Stimulated activated CD4-positive, alpha-beta T cell treated with anti-CD3 and anti-CD28 coated beads, Interleukin-2, amount 100 ng/mL, for 24 hours (primary cell): ENCODE measurements at regions not wholly inside any gene's neighbourhood (a gene's known extent, or its start where the extent isn't known, plus 50 kb on each side); places are given as distances from the start of the nearest gene placed in this dataset.
"Not testable (repeated sequence)": the region's sequence is repeated elsewhere in the genome, so short reads cannot be mapped to it uniquely, and the experiment has no call there.

ENCODE experiments used
- DNase-seq, 2 donors: peaks; one replicate each; pipeline ENCODE4 v3.0.0-alpha.2; 2020

DNA sequence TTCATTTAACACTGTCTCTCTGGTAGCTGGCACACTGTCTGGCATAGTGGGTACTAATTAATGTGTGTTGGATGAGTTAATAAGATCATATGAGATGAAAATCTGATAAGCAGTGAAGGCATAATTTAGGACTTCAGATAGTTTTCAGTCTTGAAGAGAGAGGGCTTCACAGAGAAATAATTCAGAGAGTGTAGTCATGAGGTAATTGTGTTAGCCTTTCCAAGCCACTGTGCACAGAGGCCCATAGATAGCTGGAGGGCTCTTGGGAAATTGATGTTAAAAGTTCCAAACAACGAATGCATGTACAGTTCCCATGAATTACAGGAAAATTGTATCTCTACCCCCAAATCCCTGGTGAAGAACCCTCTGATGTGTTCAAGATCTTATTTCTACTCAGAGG lies 133.8 kb upstream of the HMGA2 start:
- no peak for DNase-seq

DNA sequence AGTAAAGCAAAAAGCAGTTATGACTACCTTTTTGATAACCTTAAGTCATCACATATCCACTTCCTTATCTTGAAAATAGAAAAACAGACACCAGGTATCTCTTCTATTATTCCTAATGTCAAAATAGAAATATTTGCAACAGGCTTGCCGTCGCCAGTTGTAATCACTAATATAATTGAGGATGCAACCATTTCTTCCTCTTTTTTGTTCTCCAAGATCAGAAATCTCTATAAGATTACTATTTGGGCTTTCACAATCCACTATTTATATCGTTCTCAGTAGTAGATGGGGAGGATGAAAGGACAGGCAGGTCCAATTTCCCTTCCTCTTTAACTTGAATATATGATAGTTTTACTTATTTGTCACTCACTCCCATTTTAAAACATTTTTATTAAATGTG lies 130.2 kb upstream of the HMGA2 start:
- no peak for DNase-seq

DNA sequence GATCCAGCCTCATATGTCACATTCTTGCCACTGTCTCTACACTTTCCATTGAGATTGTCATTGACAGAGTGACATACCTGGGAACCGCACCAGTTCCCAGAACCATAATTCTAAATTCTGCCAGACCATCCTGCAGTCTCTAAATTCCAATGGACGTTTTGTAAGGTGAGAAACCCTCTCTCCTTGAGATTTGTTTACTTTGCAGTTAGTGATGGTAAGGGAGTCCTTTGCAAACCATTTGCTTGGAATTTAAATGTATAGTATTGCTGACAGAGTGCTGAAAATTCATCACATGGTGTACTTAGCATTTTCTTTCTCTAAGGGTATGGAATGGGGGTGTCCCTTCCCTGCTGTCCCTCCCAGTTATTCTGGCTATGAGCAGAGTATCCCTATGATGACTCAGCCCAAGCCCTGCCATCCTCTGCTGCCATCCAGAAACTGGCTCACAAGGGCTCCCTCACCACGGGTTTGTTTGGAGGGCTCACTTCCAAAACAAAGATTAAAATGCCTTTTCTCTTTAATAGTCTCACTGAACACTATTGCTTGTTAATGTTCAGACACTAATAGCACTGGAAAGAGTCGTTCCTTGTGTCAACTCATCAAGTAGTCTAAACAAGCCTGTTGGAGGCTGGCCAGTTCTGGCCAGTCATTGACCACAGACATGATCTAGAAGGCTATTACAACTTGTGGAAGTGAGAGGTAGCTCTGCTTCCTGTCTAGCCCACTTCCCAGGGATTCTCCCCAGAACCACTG lies 129.0 kb upstream of the HMGA2 start:
- DNase-seq = no peak

DNA sequence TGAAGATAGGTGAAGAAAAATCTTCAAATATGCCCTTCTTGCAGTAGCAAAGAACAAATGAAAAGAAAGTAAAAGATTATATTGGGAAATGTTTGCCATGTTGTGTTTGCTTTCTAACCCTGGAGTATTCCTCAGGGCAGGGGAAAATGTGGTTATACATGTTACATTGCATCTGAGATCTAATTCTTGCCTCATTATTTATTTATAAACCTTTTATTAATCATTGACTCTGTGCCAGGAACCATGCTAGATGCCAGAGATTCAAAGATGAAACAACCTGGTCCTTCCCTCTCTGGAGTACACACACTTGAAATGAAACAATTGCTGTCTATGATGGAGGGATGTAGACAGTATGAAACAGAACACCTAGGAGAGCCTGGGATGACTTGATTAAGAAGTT lies 128.1 kb upstream of the HMGA2 start:
- DNase-seq = no peak

DNA sequence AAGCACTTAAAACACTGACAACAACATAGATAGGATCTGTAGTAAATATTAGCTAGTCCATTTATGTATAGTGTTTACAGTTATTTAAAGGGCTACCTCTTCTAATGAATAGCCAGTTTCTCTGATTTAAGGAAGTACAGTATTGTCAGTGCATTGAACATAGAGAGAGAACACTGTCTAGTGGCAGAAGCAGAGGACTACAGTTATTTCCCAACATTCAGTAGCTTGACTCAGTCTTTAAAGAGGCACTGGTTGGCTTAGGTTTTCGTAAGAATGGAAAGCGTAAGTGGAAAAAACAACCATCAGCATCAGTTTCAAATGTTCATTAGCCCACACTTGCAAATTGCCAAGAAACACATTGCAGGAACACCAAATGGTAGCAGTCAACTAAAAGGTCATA lies 125.0 kb upstream of the HMGA2 start:
- DNase-seq = no peak

DNA sequence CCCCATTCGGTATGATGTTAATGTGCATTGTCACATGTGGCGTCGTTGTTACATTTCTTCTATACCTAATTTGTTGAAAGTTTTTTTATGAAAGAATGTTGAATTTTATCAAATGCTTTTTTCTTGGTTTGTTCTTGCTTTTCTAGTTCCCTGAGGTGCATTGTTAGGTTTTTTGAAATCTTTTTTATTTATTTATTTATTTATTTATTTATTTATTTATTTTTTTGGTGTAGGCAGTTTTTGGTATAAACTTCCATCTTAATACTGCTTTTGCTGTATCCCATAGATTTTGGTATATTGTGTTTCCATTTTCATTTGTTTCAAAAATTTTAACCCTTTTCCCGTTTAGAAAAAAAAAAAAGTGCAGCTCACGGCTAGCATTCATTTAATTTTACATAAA lies 121.1 kb upstream of the HMGA2 start:
- no peak for DNase-seq

DNA sequence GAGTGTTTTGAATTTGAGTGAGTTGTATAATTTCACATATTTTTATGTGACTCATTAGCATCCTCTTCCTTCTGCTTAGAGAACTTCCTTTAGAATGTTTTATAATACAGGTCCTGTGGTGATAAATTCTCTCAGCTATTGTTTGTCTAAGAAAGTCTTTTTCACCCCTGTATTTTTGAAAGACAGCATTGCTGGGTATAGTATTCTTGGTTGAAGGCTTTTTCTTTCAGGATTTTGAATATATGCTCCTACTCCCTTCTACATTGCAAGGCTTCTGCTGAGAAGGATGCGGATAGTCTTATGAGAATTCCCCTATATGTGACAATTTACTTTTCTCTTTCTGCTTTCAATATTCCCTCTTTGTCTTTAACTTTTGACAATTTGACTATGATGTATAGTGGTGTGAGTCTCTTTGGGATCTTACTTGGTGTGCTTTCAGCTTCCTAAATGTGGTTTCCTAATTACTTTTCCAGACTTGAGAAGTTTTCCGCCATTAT lies 118.9 kb upstream of the HMGA2 start:
- DNase-seq = no peak

DNA sequence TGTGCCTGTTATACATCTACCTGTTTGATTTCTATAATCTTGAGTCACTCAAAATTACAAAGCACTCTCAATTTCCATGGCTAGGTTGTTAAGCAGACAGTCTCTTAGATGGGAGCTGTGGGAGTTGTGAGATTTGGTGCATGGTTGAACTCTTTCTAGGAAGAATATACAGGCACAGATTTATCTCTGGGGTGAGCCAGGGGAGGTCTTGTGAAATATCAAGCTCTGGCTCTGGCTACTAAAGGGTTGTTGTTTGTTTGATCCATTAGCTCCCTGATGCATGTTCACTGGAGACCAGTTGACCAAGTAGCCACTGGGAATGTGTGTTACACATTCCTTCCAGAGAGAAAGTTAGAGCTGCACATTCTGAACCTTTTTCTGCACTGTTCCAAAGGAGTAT lies 117.2 kb upstream of the HMGA2 start:
- DNase-seq = no peak

DNA sequence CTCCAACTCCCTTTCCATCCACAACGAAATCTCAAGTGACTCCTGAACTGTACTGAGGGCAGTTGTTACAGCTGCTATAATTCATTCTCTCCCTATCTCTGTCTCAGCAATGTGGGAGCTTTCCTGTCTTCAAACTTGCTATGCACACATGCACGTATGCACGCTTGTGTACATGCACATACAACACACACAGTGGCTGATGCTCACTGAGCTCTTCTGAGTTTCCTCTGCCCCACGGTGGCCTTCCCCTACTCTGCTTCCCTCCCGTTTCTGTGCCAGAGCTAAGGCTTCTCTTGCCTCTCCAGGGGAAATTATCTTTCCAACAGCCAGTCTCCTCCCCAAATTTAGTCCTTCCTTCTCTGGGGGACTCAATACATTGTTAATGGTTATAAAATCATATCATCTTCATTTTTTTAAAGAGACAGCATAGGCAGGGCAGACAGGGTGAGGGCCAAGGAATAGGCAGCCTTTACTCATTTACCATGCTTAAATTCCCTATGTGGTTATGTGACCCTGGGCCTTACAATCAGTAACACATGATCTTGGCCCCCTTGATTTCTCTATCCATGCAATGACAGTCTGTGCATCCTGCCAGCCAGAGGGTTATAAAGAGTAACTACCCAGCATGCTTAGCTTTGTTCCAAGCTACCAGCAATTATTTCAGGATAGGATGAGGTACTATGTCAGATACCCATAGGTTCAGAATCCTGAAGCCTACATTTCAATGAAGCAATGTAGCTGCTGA lies 111.9 kb upstream of the HMGA2 start:
- DNase-seq = no peak

DNA sequence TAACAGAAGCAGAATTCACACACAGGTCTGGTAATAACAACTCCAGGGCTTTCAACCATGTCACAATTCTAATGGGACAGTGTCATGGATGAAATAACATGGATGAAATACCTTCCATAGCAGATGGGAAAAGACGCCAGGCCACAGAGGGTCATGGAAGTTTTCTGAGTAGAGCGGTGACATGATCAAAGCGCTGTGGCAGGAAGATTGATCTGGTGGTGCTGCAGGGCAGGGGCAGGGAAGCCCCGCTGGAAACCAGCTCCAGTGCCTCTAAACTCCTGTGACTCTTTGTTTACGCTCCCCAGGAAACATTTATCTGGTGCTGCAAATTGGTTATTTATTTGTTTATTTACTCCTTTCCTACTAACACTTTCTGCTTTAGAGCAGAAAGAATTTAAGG lies 108.3 kb upstream of the HMGA2 start:
- no peak for DNase-seq

DNA sequence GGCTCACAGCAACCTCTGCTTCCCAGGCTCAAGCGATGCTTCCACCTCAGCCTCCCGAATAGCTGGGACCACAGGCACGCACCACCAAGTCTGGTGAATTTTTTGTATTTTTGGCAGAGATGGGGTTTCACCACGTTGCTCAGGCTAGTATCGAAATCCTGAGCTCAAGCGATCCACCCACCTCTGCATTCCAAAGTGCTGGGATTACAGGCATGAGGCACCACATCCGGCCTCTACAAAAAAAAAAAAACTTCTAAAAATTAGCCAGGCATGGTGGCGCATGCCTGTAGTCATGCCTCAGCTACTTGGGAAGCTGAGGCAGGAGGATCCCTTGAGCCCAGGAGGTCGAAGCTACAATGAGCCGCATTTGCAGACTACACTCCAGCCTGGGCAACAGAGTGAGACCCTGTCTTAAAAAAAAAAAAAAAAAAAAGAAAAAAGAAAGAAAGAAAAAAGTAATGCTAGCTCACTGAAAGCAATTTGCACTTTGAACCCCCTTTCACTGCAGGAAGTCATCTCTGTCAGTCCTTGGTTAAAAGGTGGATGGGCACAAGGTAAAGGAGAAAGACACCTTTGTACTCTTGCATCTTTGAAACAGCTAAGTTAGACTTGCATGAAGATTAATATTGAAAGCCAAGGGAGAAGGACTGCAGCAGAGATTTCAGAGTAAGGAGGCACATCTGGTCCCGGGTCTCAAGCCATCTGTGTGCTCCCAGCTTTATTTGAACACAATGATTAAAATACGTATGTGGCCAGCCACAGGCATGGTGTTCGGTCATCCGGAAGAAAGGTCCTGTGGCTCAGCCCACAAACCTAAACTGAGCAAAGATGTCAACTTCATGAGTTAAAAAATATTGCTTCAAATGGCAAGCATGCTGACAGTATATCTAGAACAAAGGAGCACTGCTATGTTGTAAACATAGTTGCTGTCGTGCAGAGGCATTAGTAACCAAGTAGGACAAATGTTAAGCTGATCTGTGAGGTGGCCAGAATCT lies 103.8 kb upstream of the HMGA2 start:
- DNase-seq = no peak

DNA sequence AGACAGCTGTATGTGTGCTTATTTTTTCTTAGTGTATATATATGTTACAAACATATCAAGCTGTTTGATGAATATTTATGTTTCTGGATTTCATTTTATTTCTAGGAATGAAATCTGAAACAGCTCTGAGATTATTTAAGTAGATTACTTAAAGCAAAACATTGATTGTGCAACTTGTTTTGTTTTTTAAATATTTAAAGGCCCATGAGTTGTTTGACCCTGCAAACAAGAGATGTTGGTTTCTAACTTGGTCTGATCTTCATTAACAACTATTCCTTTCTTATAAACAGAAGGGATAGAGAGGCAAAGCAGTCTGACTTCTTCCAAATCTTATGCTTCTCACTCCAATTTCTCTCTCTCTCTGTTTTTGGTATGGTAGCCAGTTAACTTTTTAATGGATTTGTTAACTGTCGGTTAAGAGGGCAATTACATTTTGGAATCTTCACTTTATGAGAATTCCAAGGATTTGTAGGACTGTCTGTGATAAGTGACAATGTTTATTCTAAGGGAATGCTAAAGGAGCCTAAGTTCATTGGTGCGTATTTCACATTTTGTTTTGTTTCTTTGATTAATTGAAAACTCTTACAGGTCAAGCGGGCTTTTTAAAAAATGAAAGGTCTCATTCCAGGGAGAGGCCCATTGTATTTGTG lies 102.6 kb upstream of the HMGA2 start:
- no peak for DNase-seq

DNA sequence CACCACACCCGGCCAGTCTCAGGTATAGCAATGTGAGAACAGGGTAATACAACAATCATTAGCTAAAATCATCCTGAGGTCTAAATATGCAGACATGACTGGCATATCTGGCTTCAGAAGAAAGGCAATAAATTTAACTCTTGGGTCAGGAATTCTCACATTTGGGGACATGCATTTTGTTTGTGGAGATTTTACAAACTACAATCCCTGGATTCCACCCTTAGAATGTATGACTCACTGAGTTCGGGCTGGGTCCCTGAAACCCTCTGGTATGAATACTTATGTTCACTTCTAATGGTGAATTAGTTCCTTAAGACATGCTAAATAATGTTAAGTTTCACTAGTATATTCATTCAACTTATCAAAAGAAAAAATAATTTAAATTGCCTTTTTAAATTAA lies 98.9 kb upstream of the HMGA2 start:
- DNase-seq = no peak

DNA sequence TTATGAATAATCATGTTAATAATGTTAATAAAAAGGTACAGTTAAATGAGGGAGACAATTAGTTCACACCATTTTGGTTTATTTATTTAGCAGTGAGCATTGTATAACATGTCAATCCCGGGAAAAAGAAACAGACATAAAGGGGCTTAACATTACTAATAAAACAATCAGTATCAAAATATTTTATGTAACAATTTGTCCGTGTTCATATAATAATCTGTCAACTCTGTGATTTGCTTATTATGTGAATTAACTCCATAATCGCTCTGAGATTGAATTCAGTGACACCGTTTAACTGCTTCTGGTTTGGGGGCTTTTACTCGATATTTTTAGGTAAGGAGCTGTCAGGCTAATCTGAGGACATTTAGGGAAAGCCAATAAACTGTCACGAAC lies 95.8 kb upstream of the HMGA2 start:
- no peak for DNase-seq

DNA sequence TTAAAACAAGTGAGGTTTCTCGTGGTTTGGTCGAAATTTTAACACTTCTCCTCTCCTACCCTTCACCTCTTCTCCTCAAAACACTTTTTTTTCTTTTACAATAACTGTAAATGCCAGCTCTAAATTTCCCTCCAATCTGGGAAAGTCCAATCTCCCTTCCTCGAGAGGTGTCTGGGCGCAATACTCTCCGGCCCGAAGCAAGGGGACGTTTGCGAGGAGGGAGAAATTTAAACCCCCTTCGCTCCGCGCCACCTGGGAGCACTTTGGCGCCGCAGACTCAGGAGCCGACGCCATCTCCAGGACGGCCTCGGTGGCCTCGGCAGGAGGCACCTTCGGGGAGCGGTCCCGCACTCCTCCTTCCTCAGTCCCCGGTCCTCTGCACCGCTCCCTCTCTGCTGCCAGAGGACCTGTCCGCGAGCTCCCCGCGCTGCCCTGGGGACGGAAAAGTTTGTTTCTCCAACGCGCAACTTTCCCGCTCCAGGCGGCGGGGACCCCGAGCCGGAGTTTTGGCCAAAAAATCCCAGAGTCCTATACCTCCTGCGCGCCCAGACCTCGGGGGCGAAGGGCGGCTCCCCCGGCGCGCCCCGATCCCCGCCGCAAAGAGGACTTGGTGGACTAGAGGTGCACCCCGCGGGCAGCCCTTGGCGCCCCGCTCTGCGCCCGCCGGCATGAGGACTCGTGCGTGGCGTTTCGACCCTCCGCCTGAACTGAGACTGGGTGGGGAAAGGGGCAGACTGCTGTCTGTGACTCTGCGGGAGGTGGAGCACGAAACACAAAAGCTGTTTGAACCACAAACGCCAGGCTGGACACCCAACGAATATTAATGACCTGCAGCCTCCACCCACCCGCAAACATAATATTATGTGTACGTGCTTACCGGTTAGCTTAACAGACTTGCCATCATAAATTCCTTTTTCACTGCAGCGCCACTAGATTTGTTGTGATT lies 95.2 kb upstream of the HMGA2 start:
- no peak for DNase-seq

DNA sequence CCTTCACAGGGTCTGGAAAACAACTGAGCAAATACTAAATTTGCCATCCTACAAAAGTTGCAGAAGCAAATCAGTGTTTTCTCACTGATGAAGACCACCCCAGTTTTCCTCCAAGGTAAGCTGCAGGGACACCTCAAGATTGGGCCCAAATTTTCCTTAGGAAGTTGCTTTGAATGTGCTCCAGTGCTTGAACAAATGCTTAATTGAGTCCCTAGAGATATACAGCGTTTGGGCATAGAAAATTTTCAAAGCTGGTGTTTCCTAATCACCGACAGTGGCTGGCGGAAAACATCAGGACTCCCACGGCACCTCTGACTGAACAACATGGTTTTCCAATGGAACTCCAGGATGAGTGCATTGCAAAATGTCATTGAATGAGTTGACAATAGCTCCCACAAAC lies 92.5 kb upstream of the HMGA2 start:
- DNase-seq = no peak

DNA sequence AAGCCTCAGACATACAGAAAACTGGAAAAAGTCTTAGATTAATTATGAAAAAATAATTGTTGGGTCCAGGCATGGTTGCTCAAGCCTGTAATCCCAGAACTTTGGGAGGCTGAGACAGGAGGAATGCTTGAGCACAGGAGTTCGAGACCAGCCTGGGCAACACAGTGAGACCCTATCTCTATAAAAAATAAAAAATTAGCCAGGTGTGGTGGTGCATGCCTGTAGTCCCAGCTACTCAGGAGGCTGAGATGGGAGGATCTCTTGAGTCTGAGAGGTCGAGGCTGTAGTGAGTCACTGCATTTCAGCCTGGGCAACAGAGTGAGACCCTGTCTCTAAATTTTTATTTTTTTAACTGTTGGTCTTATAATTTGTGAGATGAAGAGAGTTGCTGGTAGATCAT lies 90.6 kb upstream of the HMGA2 start:
- DNase-seq = not testable (repeated sequence)

DNA sequence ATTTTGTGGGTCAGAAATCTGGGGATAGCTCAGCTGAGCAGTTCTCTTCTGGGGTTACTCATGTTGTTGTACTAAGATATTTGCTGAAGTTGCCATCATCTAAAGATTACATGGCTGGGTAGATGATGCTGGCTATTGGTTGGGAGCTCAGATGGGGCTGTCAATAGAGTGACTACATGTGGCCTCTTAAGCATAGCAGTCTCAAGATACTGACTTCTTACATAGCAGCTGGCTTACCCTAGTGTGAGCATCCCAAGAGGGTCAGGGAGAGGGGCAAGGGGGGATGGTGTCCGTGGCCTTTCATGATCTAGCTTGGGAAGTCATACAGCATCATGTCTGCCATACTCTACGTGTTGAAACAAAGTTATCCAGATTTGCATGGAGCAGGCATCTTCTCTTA lies 90.1 kb upstream of the HMGA2 start:
- no peak for DNase-seq

DNA sequence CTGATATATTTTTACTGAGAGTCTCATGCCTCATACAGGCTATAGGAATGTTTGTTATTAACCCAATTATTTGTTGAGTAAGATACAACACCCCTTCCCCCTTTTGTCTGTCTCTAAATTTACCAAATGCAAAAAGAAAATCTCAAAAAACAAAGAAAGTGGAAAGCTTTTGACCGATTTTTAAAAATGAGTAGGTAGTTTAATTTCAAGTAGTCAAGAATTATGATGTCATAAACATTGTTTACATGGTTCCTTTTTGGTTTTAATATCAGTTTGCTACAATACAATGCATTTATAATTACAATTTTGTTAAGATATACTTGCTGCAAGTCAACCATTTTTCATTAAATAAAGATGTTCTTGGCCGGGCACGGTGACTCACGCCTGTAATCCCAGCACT lies 84.7 kb upstream of the HMGA2 start:
- no peak for DNase-seq

DNA sequence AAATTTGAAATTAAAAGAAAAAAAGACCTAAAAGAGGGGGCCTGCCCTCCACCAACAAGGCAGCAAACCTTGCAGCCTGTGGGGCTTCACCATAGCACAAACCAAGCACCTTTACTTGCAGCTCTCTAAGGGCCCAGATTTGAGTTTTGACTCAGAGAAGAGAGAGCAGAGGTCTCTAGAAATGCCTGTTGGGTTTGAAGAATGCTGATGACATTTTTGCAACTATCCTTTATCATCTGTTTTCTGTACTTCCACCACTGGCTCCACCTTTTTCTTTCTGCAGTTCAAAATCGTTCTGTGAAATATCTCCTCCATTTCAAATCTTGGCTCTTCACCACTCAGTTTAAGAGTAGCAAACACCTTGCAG lies 83.8 kb upstream of the HMGA2 start:
- DNase-seq = no peak

DNA sequence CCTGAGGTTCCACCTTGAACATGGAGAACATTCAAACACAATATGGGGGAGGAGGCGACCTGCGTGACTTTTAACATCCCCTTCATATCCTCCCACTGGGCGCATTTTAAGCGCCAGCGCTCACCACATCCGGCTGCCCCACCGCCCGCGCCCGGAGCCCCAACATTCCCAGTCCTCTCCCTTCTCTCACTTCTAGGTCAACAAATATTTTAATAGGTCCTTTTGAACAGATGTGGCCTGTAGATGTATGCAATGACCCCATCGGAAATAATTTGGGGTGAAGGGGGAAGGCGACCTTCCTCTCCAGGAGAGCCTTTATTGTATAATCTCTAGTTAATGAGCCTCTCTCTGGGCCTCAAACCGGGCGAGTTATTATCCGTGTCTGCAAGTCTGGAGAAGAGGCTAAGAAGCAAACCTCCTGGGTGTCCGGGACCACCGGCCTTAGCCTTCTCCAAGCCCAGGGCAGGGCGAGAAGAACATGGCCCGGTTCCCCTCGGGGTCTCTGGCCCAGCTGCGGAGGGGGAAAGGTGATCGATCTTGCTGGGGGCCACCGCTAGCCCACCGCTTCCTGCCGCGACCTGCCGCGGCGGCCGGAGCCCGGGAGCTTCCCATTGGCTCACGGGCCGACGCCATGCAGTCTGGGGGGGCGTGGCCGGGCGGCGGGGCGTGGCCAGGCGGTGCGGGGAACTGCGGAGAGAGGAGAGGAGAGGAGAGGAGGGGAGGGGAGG lies 83.2 kb upstream of the HMGA2 start:
- DNase-seq = peak; percentile 71 to 82
